ENCODE measurements at regions not wholly inside any gene's neighbourhood (a gene's known extent, or its start where the extent isn't known, plus 50 kb on each side); places are given as distances from the start of the nearest gene placed in this dataset.

DNA sequence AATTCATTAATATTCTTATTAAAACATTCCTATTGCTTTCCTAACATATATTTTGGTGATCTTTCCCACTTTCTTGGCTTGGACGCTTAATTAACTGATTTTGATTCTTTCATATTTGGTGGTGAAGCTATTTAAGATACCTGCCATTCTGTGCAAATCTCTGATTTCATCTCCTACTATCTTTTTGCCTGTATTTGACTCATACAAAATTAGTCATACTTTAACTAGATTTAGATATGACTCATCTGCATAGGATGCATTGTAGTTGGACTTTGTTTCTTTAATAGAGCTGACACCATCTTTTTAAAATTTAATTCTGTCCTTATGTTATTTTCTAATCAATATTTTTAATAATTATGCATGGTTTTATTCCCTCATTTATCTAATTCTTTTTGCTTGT lies 93.8 kb upstream of the PLPPR4 start:
- no peak for DNase-seq

DNA sequence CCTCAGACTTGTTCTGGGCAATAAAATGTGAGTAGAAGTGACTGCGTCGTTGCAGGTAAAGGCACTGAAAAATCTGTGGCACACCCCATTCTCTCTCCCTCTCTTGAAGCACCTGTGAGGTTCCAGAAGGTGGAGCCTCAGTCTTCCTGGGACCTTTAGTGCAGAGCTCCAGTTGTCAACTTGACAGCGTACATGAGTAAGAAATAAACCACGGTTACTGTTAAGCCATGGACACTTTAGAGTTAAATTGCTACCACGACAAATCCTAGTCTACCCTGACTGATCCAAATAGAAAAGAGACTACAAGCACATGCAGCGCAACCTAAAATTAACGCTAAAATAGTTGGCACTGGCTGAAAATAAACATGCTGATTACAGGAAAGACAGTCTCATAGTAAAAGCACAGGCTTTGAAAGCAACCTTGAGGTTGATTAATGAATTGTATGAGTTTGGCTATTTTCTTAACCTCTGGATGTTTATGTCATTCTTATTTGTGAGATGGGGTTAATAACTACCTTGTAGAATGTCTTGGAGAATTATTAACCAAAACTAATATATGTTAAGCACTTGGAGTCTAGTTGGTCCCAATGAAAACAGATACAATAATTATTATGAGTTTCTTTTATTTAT lies 93.0 kb upstream of the PLPPR4 start:
- DNase-seq: no peak

DNA sequence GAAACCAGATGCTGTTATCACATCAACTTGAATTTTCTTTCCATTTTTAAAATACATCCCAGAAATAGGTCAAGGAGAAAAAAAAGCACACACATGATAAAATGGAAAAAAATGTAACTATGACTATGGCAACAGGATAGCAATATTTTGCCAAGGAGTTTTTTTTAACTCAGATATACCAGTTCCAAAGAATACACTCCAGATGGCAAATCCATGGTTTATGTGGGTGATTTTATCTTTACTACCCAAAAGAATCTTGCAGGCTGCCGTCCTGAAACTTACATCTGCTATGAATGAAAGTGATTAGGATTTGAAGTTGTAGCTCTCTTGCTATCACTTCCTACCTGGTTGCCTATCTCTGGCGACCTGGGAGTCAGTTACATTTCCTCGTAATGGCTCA lies 91.0 kb upstream of the PLPPR4 start:
- DNase-seq: no peak

DNA sequence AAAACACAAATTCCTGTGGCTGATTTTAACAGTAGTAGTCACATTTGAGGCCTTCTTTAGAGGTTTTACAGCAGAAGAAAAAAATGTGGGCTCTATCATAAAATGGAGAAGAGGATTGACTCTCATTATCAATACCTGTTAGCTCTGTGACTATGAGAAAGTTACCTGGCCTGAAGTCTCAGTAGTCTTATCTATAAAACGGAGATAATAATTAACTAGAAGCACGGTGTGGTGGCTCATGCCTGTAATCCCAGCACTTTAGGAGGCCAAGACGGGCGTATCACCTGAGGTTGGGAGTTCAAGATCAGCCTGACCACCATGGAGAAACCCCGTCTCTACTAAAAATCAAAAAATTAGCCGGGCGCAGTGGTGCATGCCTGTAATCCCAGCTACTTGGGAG lies 90.4 kb upstream of the PLPPR4 start:
- no peak for DNase-seq

DNA sequence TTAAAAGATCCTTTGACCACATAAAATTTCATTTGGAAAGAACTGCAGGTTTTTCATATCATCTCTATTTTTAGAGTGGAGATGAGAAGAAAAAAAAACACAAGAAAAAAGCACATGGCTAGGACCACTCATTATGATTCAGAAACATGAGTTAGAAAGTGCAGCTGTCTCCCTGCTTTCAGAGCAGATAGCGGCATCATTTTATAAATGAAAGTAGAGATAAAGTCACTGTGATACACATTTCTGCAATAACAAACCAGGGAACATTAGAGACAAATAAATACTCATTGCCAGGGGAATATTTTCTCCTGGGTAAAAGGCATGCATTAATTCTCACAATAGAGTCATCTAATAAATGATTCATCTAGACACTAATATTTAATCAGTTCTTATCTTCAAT lies 87.5 kb upstream of the PLPPR4 start:
- no peak for DNase-seq

DNA sequence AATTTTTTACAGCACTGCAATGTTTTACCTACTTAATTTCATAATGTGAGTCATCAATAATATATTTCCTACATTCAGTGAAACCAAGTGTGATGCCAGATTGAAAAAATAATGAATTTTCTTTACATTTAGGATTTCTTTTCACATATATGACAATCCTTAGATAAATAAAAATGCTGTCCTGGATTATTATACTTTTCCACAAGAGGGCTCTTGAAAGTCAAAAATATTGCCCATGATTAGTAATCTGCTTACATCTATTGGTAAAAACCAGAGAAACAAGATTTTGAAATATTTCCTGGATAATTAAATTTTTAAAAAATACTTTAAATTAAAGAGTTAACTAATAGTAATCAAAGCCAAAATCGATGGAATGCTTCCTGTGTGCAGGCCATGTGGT lies 86.8 kb upstream of the PLPPR4 start:
- DNase-seq: no peak

DNA sequence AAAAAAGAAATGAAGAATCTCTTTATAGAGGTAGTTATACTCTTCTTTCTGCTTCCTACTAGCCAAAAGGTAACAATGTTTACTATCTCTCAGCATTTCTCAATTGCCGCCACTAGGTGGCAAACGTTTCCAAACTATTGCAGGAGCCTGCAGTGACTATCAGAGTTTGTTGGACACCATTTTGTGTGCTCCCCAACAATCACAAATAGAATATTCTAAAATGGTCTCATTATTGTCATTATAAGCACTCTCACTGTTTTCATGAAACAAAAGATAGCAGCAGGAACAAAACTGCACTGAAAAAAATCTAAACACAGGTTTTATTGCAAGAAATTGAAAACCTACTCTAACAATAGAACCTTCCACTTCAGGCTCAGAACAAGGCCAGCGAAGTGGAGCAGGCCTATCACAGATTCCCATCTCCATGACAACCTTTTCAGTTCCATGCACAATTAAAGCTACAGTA lies 83.9 kb upstream of the PLPPR4 start:
- DNase-seq: peak; percentile 42 to 70

DNA sequence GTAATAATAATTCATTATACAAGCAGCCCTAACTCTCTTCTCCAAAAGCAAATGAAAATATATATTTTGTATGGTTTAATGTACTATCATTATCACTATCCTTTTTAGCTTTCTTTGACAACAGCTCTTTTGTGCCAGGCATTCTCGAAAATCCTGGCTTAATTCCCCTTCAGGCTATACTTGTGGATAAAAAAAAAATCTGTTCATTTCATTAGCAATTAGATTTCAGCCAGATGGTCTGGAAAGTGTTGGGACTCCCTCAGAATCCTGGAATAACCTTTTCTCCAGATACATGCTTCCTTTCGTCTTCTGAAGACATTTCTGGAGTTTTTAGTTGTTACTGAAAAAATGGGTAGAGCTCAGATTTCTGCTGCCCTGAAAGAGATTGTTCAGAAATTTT lies 83.4 kb upstream of the PLPPR4 start:
- no peak for DNase-seq

DNA sequence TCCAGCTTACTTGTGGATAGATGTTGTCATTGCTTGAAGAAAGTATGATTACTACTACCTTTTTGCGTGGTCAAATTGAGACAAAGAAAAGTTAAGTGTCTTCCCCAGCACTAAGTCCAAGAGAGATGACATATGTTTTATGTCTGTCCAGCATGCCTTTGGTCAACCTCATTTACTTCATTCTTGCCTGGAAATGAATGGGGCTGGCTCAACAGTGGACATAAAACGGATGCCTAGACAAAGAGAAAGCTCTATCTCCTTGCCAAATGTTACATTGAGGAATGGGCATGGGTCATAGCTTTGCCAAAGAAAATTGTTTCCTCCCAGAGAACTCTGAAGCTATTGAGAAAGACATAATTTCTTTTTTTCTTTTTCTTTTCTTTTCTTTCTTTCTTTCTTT lies 82.4 kb upstream of the PLPPR4 start:
- DNase-seq: no peak

DNA sequence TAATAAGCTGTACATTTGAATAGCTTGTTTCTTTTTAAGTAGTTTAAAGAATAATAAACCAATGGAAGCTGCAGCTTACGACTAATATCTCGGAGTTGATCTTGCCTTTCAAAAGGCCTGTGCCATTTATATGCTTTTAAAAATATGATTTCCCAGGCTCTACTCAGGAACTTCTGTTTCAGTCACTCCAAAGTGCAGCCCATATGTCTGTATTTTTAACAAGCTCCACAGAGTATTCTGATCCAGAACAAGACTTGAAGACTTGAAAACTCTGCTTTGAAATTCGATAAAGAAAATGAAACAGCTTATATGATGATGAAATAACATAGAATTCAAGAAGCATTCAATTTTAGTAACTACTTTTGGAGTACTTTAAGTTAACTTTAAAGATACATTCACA lies 79.1 kb upstream of the PLPPR4 start:
- no peak for DNase-seq

DNA sequence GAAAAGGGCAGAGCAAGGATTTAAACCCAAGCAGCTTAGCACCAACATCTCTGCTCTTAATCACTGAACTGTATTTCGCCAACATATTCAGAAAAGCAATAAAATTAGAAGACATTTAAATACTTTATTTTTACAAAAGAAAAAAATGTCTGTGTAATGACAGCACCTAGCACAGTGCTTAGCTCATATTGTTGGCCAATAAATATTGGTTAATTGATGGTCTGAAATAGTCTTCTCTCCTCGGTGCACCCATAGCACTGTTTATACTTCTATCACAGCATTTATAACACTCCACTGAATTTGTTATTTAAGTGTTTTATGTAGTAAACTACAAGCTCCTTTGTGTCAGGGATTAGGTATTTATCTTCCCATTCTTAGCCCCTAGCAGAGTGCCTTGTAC lies 70.9 kb upstream of the PLPPR4 start:
- no peak for DNase-seq

DNA sequence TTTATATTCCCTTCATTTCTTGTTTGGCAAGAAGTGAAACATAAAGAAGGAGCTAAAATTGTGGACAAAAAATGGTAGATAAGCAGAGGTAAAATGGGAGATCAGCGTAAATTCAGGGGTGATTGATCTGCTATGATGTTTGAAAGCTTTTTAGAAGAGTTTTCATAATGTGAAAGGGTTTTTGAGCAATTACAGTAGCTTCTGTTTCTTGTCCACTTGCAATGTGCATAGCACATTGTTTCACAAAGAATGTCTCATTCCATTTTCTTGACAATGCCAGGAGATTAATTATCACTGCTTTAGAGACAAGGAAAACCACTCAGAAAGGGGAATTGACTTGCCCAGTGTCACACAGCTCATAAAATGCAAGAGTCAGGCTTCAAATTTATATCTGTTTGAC lies 65.9 kb upstream of the PLPPR4 start:
- DNase-seq: no peak

DNA sequence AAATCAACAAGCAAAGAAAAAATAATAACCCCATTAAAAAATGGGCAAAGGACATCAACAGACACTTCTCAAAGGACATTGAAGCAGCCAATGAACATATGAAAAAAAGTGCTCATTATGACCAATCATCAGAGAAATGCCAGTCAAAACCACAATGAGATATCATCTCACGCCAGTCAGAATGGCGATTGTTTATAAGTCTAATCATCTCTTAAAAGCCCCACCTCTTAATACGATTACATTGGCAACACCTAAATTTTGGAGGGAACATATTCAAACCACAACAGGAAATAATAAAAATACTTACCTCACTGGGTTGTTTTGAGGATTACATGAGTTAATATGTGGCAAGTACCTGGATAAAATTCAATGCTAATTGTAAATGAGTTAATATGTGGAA lies 57.1 kb upstream of the PLPPR4 start:
- DNase-seq: no peak
